ENCODE measurements at regions not wholly inside any gene's neighbourhood (a gene's known extent, or its start where the extent isn't known, plus 50 kb on each side); places are given as distances from the start of the nearest gene placed in this dataset.

DNA sequence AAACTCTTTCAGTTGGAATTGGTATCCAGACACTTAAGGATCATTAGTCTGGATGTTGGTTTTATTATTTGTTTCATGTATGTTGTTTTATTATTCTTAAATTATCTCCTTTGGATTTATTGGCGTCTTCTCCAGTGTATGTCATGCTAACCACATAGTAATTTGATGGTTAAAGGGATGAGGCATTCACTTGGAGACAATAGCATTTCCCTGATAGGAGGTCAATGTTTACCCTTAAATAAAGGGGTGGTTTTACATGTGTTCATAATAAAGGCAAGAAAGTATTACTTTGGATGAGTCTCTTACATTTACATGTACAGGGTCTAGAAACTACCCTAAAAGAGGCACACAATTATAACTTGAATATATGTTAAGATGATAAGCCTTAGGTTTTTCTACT lies 51.2 kb upstream of the RNF144B start:
- H3K27ac Mint-ChIP-seq: no peak overlapping the region
- no peaks in the 10 kb centered on the region for H3K36me3 Mint-ChIP-seq
- no peak for DNase-seq
- H3K27me3 Mint-ChIP-seq (ENCODE audit: low read depth in 3 of 3): peaks cover under 1 to 3% (median 2%) of the 10 kb centered on the region in 3 donors
- no peaks in the 10 kb centered on the region for H3K9me3 Mint-ChIP-seq
- H3K4me3 Mint-ChIP-seq: no peak overlapping the region
- H3K4me1 Mint-ChIP-seq: no peaks in the 10 kb centered on the region

- H3K9me3 Mint-ChIP-seq: no peaks in the 10 kb centered on the region
- no peak overlapping the region for H3K27ac Mint-ChIP-seq
- DNase-seq: no peak
- no peak overlapping the region for H3K4me3 Mint-ChIP-seq
- H3K27me3 Mint-ChIP-seq (ENCODE audit: low read depth in 3 of 3): peaks cover 0 to 3% (median 1%) of the 10 kb centered on the region in 3 donors
- H3K36me3 Mint-ChIP-seq: no peaks in the 10 kb centered on the region
- H3K4me1 Mint-ChIP-seq: no peaks in the 10 kb centered on the region
Observed at GRCh38 chr6:18334251-18334650, 52.9 kb upstream of the RNF144B start.

DNA sequence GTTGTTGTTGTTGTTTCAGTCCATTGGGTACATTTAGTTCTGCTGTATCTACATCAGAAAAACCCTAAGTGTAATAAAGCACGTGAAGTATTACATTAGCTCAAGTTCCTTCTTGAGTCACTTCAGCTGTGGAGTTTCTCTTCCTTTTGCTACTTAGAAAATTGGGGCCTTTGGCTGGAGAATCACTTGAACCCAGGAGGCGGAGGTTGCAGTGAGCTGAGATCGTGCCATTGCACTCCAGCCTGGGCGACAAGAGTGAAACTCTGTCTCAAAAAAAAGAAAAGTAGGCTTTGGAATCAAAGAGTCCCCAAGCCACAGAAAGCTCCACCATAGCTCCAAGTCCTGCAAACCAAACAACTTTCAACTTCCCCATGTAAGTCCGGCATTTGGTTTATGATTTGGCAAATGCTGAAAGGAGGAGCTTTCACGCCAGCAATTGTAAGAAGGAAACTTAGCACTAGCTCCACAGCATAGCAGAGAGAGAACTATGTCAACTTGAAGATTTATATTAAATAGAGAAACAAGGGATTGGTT lies 56.5 kb upstream of the RNF144B start:
- H3K27ac Mint-ChIP-seq: no peak overlapping the region

DNA sequence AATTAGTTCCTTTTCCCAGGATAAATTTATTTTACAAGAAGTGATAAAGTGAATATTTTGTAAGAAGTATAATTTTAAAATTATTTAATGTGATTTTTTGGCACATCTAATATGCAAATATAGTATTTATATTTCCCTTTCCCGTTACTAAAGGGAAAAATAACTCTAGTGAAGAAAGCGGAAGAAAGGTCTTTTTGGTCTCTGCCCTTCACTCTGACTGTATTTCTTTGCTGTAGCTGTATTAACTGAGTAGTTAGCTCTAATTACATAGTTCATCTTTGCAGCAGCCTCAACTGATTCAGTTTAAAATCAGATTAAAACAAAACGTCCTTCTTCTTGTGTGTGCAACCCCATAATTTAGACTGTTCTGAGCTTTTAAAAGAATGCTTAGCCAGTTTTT lies 57.4 kb upstream of the RNF144B start:
- Mint-ChIP-seq H3K9me3 (no peaks in the 10 kb centered on the region), H3K27me3 (ENCODE audit: low read depth in 3 of 3) (peaks cover 0 to 6% (median 3%) of the 10 kb centered on the region in 3 donors), H3K4me3 (no peak overlapping the region), H3K27ac (no peak overlapping the region), H3K4me1 (no peaks in the 10 kb centered on the region), H3K36me3 (no peaks in the 10 kb centered on the region)
- DNase-seq: no peak

More for the DNA sequence above, 56.5 kb upstream of the RNF144B start:
- Mint-ChIP-seq H3K4me1 (no peaks in the 10 kb centered on the region), H3K4me3 (no peak overlapping the region), H3K9me3 (no peaks in the 10 kb centered on the region), H3K27me3 (ENCODE audit: low read depth in 3 of 3) (peaks cover 0 to 6% (median 3%) of the 10 kb centered on the region in 3 donors), H3K36me3 (no peaks in the 10 kb centered on the region)
- DNase-seq: no peak

- no peak for DNase-seq
- Mint-ChIP-seq H3K27me3 (ENCODE audit: low read depth in 3 of 3) (peaks cover 0 to 6% (median 3%) of the 10 kb centered on the region in 3 donors), H3K9me3 (no peaks in the 10 kb centered on the region), H3K4me3 (no peak overlapping the region), H3K27ac (no peak overlapping the region), H3K4me1 (no peaks in the 10 kb centered on the region), H3K36me3 (no peaks in the 10 kb centered on the region)
Observed at GRCh38 chr6:18328540-18328939, 58.6 kb upstream of the RNF144B start.

GRCh38 chr6:18328070-18328469 lies 59.1 kb upstream of the RNF144B start:
- no peak for DNase-seq
- Mint-ChIP-seq H3K4me1 (no peaks in the 10 kb centered on the region), H3K36me3 (no peaks in the 10 kb centered on the region), H3K4me3 (no peak overlapping the region), H3K27me3 (ENCODE audit: low read depth in 3 of 3) (peaks cover 0 to 6% (median 3%) of the 10 kb centered on the region in 3 donors), H3K9me3 (no peaks in the 10 kb centered on the region), H3K27ac (no peak overlapping the region)

DNA sequence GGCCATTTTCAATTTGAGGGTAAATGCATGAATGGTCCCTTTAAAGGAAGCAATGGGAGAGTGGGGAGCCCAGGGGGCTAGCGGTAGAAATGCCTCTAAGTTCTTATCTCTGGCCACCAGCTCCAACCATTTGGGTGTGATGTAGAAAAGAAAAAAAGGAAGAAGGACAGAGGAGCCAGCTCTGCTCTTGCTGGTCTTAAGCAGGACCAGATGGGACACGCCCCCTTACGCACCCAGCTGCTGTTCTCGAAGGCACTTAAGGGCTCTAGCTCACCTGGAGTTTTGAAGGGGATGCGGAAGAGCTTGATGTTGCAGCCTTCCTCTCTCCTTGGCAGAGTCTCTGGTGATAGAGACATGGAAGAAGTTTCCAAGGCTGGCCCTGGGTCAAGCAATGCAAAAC lies 59.5 kb upstream of the RNF144B start:
- Mint-ChIP-seq H3K27me3 (ENCODE audit: low read depth in 3 of 3) (peaks cover 0 to 6% (median 3%) of the 10 kb centered on the region in 3 donors), H3K4me3 (no peak overlapping the region), H3K27ac (no peak overlapping the region), H3K36me3 (no peaks in the 10 kb centered on the region), H3K4me1 (no peaks in the 10 kb centered on the region), H3K9me3 (no peaks in the 10 kb centered on the region)
- DNase-seq: no peak

DNA sequence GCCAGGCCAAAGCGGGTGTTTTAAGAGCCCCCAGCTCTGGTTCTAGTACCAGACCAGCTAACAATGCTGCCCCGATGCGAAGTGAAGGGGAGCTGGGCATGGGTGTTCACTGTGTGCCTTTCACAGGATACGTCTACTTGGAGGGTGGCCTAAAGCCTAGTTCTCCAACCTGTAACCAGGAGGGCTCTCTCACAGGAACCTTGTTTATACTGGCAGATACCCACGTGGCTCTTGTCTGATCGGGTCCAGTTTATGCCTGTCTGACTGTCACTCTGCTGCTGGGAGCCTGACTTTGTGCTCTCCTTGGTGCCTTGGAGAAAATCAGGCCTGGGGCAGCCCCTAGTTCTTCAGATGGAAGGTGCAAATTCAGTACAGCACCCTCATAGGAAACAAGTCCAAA lies 60.2 kb upstream of the RNF144B start:
- no peaks in the 10 kb centered on the region for H3K4me1 Mint-ChIP-seq
- DNase-seq: no peak
- no peaks in the 10 kb centered on the region for H3K9me3 Mint-ChIP-seq
- no peak overlapping the region for H3K27ac Mint-ChIP-seq
- no peaks in the 10 kb centered on the region for H3K36me3 Mint-ChIP-seq
- no peak overlapping the region for H3K4me3 Mint-ChIP-seq
- H3K27me3 Mint-ChIP-seq (ENCODE audit: low read depth in 3 of 3): peaks cover 0 to 6% (median 3%) of the 10 kb centered on the region in 3 donors

DNA sequence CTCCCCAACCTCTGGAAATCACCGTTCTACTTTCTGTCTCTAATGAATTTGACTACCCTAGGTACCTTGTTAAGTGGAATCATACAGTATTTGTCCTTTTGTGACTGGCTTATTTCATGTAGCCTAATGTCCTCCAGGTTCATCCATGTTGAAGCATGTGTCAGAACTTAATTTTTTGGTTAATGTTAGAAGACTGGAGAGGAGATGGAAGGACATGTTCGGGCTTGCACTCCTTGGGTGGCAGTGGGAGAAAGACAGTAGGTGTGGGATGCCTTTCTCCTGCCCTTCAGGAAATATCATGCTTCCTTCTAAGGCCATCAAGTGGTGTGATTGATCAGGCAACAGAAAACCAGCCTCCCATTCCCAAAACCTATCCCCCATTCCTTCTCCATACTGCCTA lies 61.1 kb upstream of the RNF144B start:
- no peak overlapping the region for H3K4me3 Mint-ChIP-seq
- DNase-seq: no peak
- no peak overlapping the region for H3K27ac Mint-ChIP-seq
- no peaks in the 10 kb centered on the region for H3K4me1 Mint-ChIP-seq
- no peaks in the 10 kb centered on the region for H3K9me3 Mint-ChIP-seq
- H3K27me3 Mint-ChIP-seq (ENCODE audit: low read depth in 3 of 3): peaks cover 0 to 5% (median 0%) of the 10 kb centered on the region in 3 donors
- no peaks in the 10 kb centered on the region for H3K36me3 Mint-ChIP-seq

DNA sequence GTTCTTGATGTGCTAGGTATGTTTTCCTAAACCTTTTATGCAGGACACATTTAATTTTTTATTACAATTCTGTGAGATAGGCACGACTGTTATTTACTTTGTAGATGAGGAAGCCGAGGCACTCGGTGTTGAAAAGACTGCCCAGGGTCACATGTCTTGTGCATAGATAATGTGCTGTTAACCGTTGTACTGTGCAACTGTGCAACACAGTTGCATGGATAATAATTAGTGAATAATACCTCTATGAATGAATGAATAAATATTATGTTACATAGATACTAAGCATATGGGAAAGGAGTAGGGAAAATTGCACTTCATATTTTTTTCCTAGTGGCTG lies 60.3 kb upstream of the DEK start:
- Mint-ChIP-seq H3K27me3 (ENCODE audit: low read depth in 3 of 3) (peaks cover 0 to 4% (median 0%) of the 10 kb centered on the region in 3 donors), H3K4me1 (no peaks in the 10 kb centered on the region), H3K27ac (no peak overlapping the region), H3K4me3 (no peak overlapping the region), H3K36me3 (no peaks in the 10 kb centered on the region), H3K9me3 (no peaks in the 10 kb centered on the region)
- DNase-seq: no peak

DNA sequence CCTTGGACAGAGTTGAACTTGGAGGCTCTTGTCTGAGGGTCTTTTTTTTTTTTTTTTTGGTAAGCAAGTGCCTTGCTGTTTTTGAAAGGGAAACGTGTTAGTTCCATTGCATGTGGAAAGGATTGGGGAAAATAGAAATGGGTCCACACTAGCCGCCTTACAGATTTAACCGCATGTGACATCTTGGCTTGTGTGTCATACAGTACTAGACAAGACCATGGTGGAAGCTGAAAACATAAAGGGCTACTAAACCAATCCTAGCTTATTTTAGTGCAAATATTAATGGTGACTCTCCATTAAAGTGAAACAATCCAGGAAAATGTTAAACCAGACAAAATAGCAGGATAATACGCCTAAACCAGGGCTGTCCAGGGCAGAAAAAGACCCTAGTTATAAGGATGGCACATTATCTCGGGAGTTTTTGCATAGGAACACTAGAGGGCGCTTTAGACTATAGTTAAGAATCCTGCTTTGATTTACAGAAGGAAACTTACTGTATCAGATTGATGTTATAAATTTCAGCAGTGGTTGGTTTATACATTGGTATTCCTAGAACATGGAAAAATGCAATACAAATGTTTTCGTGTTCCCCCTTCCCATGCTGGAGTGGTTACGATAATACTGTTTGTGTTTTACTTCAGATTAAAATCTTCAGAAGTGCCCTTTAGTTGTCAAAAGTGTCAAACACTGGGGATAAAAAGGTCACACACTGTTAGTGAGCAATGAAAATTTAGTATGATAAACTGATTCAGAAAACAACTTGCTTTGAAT lies 59.8 kb upstream of the DEK start:
- peak; percentile 24 to 32 (median 32) for DNase-seq

GRCh38 chr6:18317850-18318249 lies 53.5 kb upstream of the DEK start:
- Mint-ChIP-seq H3K36me3 (no peaks in the 10 kb centered on the region), H3K9me3 (no peaks in the 10 kb centered on the region), H3K27me3 (ENCODE audit: low read depth in 3 of 3) (peaks cover 0 to 2% (median 0%) of the 10 kb centered on the region in 3 donors), H3K4me3 (no peak overlapping the region), H3K4me1 (no peaks in the 10 kb centered on the region), H3K27ac (no peak overlapping the region)
- DNase-seq: no peak

More for the DNA sequence above, 59.8 kb upstream of the DEK start:
- no peak overlapping the region for H3K4me3 Mint-ChIP-seq
- no peaks in the 10 kb centered on the region for H3K4me1 Mint-ChIP-seq
- no peak overlapping the region for H3K27ac Mint-ChIP-seq
- peaks cover 0 to 4% (median 0%) of the 10 kb centered on the region in 3 donors for H3K27me3 Mint-ChIP-seq (ENCODE audit: low read depth in 3 of 3)
- no peaks in the 10 kb centered on the region for H3K36me3 Mint-ChIP-seq
- H3K9me3 Mint-ChIP-seq: no peaks in the 10 kb centered on the region

DNA sequence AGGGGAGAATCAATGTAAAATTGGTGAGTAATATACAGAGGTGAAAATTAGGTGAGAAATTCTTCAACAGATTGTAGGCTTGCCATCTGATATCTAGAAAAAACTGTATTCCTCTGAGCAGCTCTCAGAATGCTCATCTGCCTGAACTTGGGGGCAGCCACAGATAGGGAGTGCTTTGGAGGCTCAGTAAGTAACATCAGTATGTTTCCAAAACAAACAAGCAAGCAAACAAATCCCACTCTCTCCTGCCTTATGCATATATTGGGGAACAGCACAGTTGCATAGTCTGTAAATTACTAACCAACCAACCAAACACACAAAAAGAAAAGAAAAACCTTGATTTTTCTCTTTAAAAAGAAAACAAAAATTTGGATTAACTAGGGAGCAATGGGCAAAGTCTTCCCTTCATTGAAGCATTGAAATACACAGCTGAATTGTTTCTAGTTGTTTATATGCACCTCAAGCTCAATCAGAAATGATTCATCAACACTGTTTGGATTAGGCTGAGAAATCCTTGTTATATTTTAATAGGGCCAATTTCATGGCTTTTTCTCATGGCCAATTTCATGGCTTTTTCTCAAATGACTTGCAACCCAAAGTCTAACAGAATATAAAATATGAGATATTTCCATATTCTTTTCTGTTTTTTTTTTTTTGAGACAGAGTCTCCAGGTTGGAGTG lies 50.1 kb upstream of the DEK start:
- H3K36me3 Mint-ChIP-seq: peaks cover 0 to under 1% (median 0%) of the 10 kb centered on the region in 3 donors
- no peaks in the 10 kb centered on the region for H3K4me1 Mint-ChIP-seq
- no peak for DNase-seq
- H3K27ac Mint-ChIP-seq: no peak overlapping the region
- no peaks in the 10 kb centered on the region for H3K9me3 Mint-ChIP-seq
- peaks cover 2 to 4% (median 2%) of the 10 kb centered on the region in 3 donors for H3K27me3 Mint-ChIP-seq (ENCODE audit: low read depth in 3 of 3)
- no peak overlapping the region for H3K4me3 Mint-ChIP-seq
